Panc1 (cell line): ENCODE measurements at regions not wholly inside any gene's neighbourhood (a gene's known extent, or its start where the extent isn't known, plus 50 kb on each side); places are given as distances from the start of the nearest gene placed in this dataset.

Experiments
- POLR2AphosphoS5 ChIP-seq: IDR thresholded peaks from 2 replicates; pipeline ENCODE4 v1.6.1; 2012; ENCODE audit warnings: mild to moderate bottlenecking, low read depth, low read length, moderate library complexity
- SIN3A ChIP-seq: IDR thresholded peaks from 2 replicates; pipeline ENCODE4 v1.6.1; 2012; ENCODE audit warnings: low read depth, mild to moderate bottlenecking, low read length, moderate library complexity, borderline replicate concordance; ENCODE audit not compliant: insufficient read depth
- TCF7L2 ChIP-seq: IDR thresholded peaks from 2 replicates; pipeline ENCODE4 v1.6.1; 2011; ENCODE audit warnings: mild to moderate bottlenecking, low read depth, low read length, inconsistent platforms
- TF ChIP-seq, protein P1 (sequence below): fragments of 450-650 bp; IDR thresholded peaks from 2 replicates; pipeline ENCODE4 v1.5.1; 2017; ENCODE audit warnings: mild to moderate bottlenecking
- TF ChIP-seq, protein P2 (sequence below), 2 experiments: IDR thresholded peaks; 2 replicates each; pipeline ENCODE4 v1.6.1; 2011 to 2012; ENCODE audit warnings: low read depth in 2 of 2, control low read depth in 1 of 2, low read length in 1 of 2, mild to moderate bottlenecking in 1 of 2, moderate library complexity in 1 of 2; ENCODE audit not compliant: insufficient read depth in 1 of 2

DNA sequence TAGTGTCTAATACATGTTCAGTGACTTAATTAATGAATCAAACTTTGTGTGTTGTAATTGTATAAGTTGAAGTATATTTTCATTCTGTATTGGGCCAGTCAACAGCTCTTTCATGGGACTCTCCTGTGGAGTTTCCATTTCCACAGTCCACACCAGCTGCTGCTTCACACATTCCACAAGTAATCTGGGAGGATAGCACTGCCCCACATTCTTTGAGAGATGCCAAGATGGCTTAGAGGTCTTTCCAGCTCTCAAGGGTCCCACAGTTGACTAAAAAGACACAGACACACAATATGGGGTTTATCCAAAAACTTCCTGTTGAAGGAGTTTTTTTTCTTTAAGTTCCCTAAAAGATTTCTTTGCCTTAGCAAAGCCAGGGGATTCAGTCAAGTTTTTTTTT lies 408.3 kb downstream of the AACS start:
- TF ChIP-seq, protein P1, sequence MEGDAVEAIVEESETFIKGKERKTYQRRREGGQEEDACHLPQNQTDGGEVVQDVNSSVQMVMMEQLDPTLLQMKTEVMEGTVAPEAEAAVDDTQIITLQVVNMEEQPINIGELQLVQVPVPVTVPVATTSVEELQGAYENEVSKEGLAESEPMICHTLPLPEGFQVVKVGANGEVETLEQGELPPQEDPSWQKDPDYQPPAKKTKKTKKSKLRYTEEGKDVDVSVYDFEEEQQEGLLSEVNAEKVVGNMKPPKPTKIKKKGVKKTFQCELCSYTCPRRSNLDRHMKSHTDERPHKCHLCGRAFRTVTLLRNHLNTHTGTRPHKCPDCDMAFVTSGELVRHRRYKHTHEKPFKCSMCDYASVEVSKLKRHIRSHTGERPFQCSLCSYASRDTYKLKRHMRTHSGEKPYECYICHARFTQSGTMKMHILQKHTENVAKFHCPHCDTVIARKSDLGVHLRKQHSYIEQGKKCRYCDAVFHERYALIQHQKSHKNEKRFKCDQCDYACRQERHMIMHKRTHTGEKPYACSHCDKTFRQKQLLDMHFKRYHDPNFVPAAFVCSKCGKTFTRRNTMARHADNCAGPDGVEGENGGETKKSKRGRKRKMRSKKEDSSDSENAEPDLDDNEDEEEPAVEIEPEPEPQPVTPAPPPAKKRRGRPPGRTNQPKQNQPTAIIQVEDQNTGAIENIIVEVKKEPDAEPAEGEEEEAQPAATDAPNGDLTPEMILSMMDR, result no peak
- TF ChIP-seq POLR2AphosphoS5 (no peak), SIN3A (no peak), TCF7L2 (no peak)
- TF ChIP-seq, protein P2, sequence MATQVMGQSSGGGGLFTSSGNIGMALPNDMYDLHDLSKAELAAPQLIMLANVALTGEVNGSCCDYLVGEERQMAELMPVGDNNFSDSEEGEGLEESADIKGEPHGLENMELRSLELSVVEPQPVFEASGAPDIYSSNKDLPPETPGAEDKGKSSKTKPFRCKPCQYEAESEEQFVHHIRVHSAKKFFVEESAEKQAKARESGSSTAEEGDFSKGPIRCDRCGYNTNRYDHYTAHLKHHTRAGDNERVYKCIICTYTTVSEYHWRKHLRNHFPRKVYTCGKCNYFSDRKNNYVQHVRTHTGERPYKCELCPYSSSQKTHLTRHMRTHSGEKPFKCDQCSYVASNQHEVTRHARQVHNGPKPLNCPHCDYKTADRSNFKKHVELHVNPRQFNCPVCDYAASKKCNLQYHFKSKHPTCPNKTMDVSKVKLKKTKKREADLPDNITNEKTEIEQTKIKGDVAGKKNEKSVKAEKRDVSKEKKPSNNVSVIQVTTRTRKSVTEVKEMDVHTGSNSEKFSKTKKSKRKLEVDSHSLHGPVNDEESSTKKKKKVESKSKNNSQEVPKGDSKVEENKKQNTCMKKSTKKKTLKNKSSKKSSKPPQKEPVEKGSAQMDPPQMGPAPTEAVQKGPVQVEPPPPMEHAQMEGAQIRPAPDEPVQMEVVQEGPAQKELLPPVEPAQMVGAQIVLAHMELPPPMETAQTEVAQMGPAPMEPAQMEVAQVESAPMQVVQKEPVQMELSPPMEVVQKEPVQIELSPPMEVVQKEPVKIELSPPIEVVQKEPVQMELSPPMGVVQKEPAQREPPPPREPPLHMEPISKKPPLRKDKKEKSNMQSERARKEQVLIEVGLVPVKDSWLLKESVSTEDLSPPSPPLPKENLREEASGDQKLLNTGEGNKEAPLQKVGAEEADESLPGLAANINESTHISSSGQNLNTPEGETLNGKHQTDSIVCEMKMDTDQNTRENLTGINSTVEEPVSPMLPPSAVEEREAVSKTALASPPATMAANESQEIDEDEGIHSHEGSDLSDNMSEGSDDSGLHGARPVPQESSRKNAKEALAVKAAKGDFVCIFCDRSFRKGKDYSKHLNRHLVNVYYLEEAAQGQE (IDR thresholded peaks at IDR 0.05; ENCODE audit: insufficient read depth in 1 of 2, low read depth in 2 of 2, low read length in 1 of 2), result no peak
